Upper lobe of left lung (tissue), 6 donors: ENCODE measurements at regions not wholly inside any gene's neighbourhood (a gene's known extent, or its start where the extent isn't known, plus 50 kb on each side); places are given as distances from the start of the nearest gene placed in this dataset.

Experiments used
- ATAC-seq, 2 donors: fragments of 200-7000 bp; cut with Tn5 transposase; one replicate each; pipeline ENCODE4 v1.9.1; 2022; ENCODE audit warnings: mild to moderate bottlenecking in 2 of 2, moderate library complexity in 2 of 2; ENCODE audit not compliant: low FRiP score in 2 of 2
- DNase-seq, 2 donors: peaks; one replicate each; pipeline ENCODE4 v3.0.0-alpha.2; 2019 to 2020
- H3K27ac ChIP-seq, 4 donors: fragments of 200-600 bp; sonication (generic); one replicate each; pipeline ENCODE4 v1.5.1; 2016 to 2019
- H3K27me3 ChIP-seq, 4 donors: fragments of 200-600 bp; sonication (generic); one replicate each; pipeline ENCODE4 v1.5.1; 2017 to 2019
- H3K36me3 ChIP-seq, 4 donors: fragments of 200-600 bp; sonication (generic); one replicate each; pipeline ENCODE4 v1.5.1; 2016 to 2019
- H3K4me1 ChIP-seq, 4 donors: fragments of 200-600 bp; sonication (generic); one replicate each; pipeline ENCODE4 v1.5.1; 2018 to 2019
- H3K4me3 ChIP-seq, 4 donors: fragments of 200-600 bp; sonication (generic); one replicate each; pipeline ENCODE4 v1.5.1; 2017 to 2019; ENCODE audit warnings: mild to moderate bottlenecking in 2 of 4, moderate library complexity in 1 of 4
- H3K9me3 ChIP-seq, 4 donors: fragments of 200-600 bp; sonication (generic); one replicate each; pipeline ENCODE4 v1.5.1; 2018 to 2019
- CTCF ChIP-seq, 6 experiments: fragments of 450-650 bp in 4 of 6; fragments of 200-600 bp in 2 of 6; sonication (generic) in 2 of 6; IDR thresholded peaks; one replicate each; pipeline ENCODE4 v1.5.1; 2016 to 2019; ENCODE audit warnings: antibody characterized with exemption in 6 of 6
- EP300 ChIP-seq, 4 donors: sonication (generic); formaldehyde crosslinking; IDR thresholded peaks; one replicate each; pipeline ENCODE4 v1.5.1; 2017; ENCODE audit warnings: antibody characterized with exemption in 4 of 4, control low read depth in 2 of 4
- POLR2A ChIP-seq, 4 donors: fragments of 450-650 bp; IDR thresholded peaks; one replicate each; pipeline ENCODE4 v1.5.1; 2016 to 2017; ENCODE audit warnings: antibody characterized with exemption in 4 of 4, mild to moderate bottlenecking in 2 of 4
- POLR2AphosphoS5 ChIP-seq, 2 donors: sonication (generic); formaldehyde crosslinking; IDR thresholded peaks; one replicate each; pipeline ENCODE4 v1.5.1; 2017; ENCODE audit warnings: antibody characterized with exemption in 2 of 2
- WGBS, 2 donors: methylation state at CpG; one replicate each; pipeline ENCODE4 v1.1.5; 2017 to 2018; 5-methylcytosine and 5-hydroxymethylcytosine counted together
- donor health status: DM: no; HTN: no; CAD: no; lungs with moderate emphysema.
- donor health status: DM: no; HTN: yes; CAD: no; lungs with severe emphysema.

DNA sequence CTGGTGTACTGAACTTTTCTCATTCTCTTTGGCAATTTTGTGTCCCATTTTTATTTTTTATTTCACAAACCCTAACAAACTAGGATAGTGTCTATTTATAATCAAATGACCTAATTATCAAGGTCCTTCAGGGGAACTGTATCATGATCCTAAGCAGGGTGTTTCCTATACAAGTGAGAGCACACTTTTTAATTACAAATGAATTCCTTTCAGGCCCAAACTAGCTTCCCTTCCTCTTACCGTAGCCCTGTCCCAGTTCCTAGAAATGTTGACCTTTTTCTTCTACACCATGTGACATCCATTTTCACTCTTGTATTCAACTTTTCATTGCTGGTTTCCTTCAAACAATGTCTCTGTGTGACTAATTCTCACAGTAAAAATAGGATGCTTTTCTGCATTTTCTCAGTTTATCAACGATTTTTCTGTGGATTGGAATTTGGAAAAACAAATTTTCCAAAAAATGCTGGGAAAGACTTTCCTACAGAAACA is 411.4 kb downstream of the CCDC91 start:
- WGBS, 2 donors, result 58 to 63% methylated on average over 2 of the region's 2 CpGs
- DNase-seq (no peak), ATAC-seq (no peak)
- Histone ChIP-seq H3K4me1 (no peaks in the 10 kb centered on the region), H3K27me3 (no peaks in the 10 kb centered on the region), H3K36me3 (no peaks in the 10 kb centered on the region), H3K4me3 (no peak overlapping the region), H3K27ac (no peak overlapping the region), H3K9me3 (peaks cover 0 to 2% (median under 1%) of the 10 kb centered on the region in 4 donors)
- TF ChIP-seq POLR2AphosphoS5 (IDR thresholded peaks at IDR 0.05), result no peak
- no peak for TF ChIP-seq POLR2A (IDR thresholded peaks at IDR 0.05)
- no peak for TF ChIP-seq EP300 (IDR thresholded peaks at IDR 0.05)
- no peak for TF ChIP-seq CTCF (IDR thresholded peaks at IDR 0.05)

- no peak for ATAC-seq
- H3K4me1 ChIP-seq, result no peaks in the 10 kb centered on the region
- no peaks in the 10 kb centered on the region for H3K36me3 ChIP-seq
- no peak for DNase-seq
- TF ChIP-seq POLR2AphosphoS5 (IDR thresholded peaks at IDR 0.05), result no peak
- no peak for TF ChIP-seq CTCF (IDR thresholded peaks at IDR 0.05)
- no peak for TF ChIP-seq EP300 (IDR thresholded peaks at IDR 0.05)
- TF ChIP-seq POLR2A (IDR thresholded peaks at IDR 0.05), result no peak
- 76 to 78% methylated on average over 4 of the region's 4 CpGs for WGBS, 2 donors
- no peak overlapping the region for H3K4me3 ChIP-seq
- H3K27me3 ChIP-seq, result no peaks in the 10 kb centered on the region
- H3K9me3 ChIP-seq, result peaks cover 0 to 13% (median 8%) of the 10 kb centered on the region in 4 donors
- H3K27ac ChIP-seq, result no peak overlapping the region
These were observed 412.5 kb downstream of the CCDC91 start for GRCh38 chr12:28602786-28603185.

- no peak overlapping the region for H3K4me3 ChIP-seq
- H3K9me3 ChIP-seq, result peaks cover 0 to 18% (median 9%) of the 10 kb centered on the region in 4 donors
- H3K4me1 ChIP-seq, result no peaks in the 10 kb centered on the region
- DNase-seq (no peak), ATAC-seq (no peak)
- WGBS, 2 donors, result 71 to 90% methylated on average over 5 of the region's 5 CpGs
- no peaks in the 10 kb centered on the region for H3K36me3 ChIP-seq
- no peak overlapping the region for H3K27ac ChIP-seq
- TF ChIP-seq CTCF (IDR thresholded peaks at IDR 0.05), result no peak
- no peak for TF ChIP-seq POLR2AphosphoS5 (IDR thresholded peaks at IDR 0.05)
- TF ChIP-seq POLR2A (IDR thresholded peaks at IDR 0.05), result no peak
- TF ChIP-seq EP300 (IDR thresholded peaks at IDR 0.05), result no peak
- H3K27me3 ChIP-seq, result no peaks in the 10 kb centered on the region
These were observed 413.0 kb downstream of the CCDC91 start for GRCh38 chr12:28603239-28603638.

DNA sequence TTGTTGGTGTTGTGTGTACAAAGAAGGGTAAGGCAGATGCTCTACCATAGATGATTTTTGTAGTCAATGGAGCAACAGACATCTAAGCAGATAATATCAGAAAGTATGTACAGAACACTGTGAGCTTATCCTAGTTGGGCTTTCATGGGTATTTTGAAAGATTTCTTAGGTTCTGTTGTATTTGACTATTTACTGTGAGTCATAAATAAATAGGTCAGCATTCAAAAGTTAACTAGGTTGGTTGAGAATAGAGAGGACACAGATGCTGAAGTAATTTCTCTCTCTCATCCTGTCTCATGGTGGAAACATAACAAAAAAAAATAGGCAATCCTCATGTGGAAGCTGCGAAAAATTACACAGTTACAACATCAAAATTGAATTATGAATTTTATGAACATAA is 413.5 kb downstream of the CCDC91 start:
- 85 to 97% methylated on average over 1 of the region's 1 CpG for WGBS, 2 donors

More for the DNA sequence above, 413.5 kb downstream of the CCDC91 start:
- H3K4me3 ChIP-seq, result no peak overlapping the region
- no peaks in the 10 kb centered on the region for H3K4me1 ChIP-seq
- no peaks in the 10 kb centered on the region for H3K36me3 ChIP-seq
- no peak overlapping the region for H3K27ac ChIP-seq
- H3K27me3 ChIP-seq, result no peaks in the 10 kb centered on the region
- no peak for DNase-seq
- H3K9me3 ChIP-seq, result peaks cover 0 to 19% (median 9%) of the 10 kb centered on the region in 4 donors
- no peak for TF ChIP-seq CTCF (IDR thresholded peaks at IDR 0.05)
- TF ChIP-seq POLR2AphosphoS5 (IDR thresholded peaks at IDR 0.05), result no peak
- no peak for TF ChIP-seq EP300 (IDR thresholded peaks at IDR 0.05)
- TF ChIP-seq POLR2A (IDR thresholded peaks at IDR 0.05), result no peak
- no peak for ATAC-seq
